ENCODE measurements at regions not wholly inside any gene's neighbourhood (a gene's known extent, or its start where the extent isn't known, plus 50 kb on each side); places are given as distances from the start of the nearest gene placed in this dataset.

DNA sequence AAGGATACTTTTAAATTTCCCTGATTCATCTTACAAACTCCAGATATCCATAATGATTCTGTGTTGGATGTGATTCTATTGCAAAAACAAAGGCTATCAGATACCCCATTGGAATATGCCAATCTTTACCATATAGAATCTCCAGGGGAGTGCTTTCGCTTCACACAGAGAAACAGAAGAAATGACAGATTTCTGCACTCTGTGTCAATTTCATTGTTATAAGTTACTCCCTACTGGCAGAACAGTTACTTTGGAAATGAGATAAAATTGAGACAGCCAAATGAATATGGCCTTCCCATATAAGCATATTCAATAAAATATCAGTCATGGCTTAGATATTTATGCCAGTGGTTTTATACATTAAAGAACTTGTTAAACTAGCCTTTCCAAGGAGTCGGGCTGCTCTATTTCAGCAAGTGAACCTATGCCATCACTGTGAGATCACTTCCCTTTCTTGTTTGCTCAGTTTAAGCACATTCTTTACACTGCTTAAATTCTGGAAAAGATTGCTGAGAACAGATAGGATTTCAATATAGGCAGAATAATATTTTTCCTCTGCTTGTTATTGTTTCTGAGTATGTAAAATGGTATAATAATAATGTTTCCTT is 127.5 kb upstream of the ANXA10 start:
- 84 to 87% (median 84%) methylated on average over 2 of the region's 2 CpGs for WGBS, 3 donors
- H3K9me3 ChIP-seq = no peaks in the 10 kb centered on the region
- no peak overlapping the region for H3K27ac ChIP-seq
- H3K36me3 ChIP-seq = no peaks in the 10 kb centered on the region
- intact Hi-C loops (cut with DNase I) = no loop called here
- no peaks in the 10 kb centered on the region for H3K4me1 ChIP-seq (ENCODE audit: insufficient read depth)
- no peaks in the 10 kb centered on the region for H3K27me3 ChIP-seq
- no peak for DNase-seq
- TF ChIP-seq, protein P1, sequence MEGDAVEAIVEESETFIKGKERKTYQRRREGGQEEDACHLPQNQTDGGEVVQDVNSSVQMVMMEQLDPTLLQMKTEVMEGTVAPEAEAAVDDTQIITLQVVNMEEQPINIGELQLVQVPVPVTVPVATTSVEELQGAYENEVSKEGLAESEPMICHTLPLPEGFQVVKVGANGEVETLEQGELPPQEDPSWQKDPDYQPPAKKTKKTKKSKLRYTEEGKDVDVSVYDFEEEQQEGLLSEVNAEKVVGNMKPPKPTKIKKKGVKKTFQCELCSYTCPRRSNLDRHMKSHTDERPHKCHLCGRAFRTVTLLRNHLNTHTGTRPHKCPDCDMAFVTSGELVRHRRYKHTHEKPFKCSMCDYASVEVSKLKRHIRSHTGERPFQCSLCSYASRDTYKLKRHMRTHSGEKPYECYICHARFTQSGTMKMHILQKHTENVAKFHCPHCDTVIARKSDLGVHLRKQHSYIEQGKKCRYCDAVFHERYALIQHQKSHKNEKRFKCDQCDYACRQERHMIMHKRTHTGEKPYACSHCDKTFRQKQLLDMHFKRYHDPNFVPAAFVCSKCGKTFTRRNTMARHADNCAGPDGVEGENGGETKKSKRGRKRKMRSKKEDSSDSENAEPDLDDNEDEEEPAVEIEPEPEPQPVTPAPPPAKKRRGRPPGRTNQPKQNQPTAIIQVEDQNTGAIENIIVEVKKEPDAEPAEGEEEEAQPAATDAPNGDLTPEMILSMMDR (IDR thresholded peaks at IDR 0.05) = no peak
- TF ChIP-seq POLR2A (IDR thresholded peaks at IDR 0.05) (no peak), EP300 (IDR thresholded peaks at IDR 0.05) (no peak)
- H3K4me3 ChIP-seq = no peak overlapping the region

DNA sequence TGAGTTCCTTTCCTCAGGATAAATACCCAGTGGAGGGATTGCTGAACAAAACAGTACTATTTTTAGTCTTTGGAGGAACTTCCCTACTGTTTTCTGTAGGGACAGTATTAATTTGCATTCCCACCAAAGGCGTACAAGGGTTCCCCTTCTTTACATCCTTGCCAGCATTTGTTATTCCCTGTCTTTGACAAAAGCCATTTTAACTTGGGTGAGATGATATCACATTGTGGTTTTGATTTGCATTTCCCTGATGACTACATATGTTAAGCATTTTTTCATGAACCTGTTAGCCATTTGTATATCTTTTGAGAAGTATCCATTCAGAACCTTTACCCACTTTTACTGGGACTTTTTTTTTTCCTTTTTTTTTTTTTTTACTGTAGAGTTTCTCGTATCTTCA is 126.2 kb upstream of the ANXA10 start:
- intact Hi-C loops (cut with DNase I) = no loop called here
- Histone ChIP-seq H3K4me1 (ENCODE audit: insufficient read depth) (no peaks in the 10 kb centered on the region), H3K9me3 (no peaks in the 10 kb centered on the region), H3K27me3 (no peaks in the 10 kb centered on the region), H3K36me3 (no peaks in the 10 kb centered on the region), H3K4me3 (no peak overlapping the region), H3K27ac (no peak overlapping the region)
- WGBS, 3 donors = 82 to 92% (median 83%) methylated on average over 2 of the region's 2 CpGs
- TF ChIP-seq, protein P1 (IDR thresholded peaks at IDR 0.05) = no peak
- TF ChIP-seq POLR2A (IDR thresholded peaks at IDR 0.05) (no peak), EP300 (IDR thresholded peaks at IDR 0.05) (no peak)
- no peak for DNase-seq

DNA sequence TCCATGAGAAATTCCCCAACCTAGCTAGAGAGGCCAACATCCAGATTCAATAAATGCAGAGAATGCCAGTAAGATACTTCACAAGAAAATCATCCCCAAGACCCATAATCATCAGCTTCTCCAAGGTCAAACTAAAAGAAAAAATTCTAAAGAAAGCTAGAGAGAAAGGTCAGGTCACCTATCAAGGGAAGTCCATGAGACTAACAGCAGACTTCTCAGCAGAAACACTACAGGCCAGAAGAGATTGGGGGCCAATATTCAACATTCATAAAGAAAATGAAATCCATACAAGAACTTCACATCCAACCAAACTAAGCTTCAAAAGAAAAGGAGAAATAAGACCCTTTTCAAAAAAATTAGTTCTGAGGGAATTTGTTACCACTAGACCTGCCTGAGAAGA is 118.8 kb upstream of the ANXA10 start:
- H3K9me3 ChIP-seq = no peaks in the 10 kb centered on the region

DNA sequence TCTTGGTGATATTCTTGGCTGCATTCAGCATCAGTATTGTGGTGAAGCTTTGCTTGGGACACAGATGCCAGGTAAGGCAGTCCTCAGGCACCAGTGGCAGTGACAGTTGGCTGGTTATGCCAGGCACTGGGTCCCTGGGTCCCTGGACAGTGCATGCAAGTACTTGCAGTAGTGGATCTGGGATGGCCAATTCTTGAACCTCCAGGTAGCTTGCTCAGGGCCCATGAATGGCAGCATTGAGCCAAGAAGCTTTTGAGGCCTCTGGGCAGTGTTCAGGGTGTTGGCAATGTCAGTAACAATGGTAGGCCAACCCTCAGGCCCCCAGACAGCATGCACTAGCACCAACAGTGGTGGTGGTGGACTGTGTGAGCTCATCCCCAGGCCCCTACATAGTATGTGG is 106.8 kb upstream of the ANXA10 start:
- Histone ChIP-seq H3K4me1 (ENCODE audit: insufficient read depth) (no peaks in the 10 kb centered on the region), H3K36me3 (no peaks in the 10 kb centered on the region), H3K4me3 (no peak overlapping the region), H3K27ac (no peak overlapping the region), H3K27me3 (no peaks in the 10 kb centered on the region), H3K9me3 (no peaks in the 10 kb centered on the region)
- intact Hi-C loops (cut with DNase I) = no loop called here
- TF ChIP-seq POLR2A (IDR thresholded peaks at IDR 0.05) = no peak
- no peak for TF ChIP-seq EP300 (IDR thresholded peaks at IDR 0.05)
- TF ChIP-seq, protein P1 (IDR thresholded peaks at IDR 0.05) = no peak
- DNase-seq = no peak

More for the DNA sequence above, 118.8 kb upstream of the ANXA10 start:
- Histone ChIP-seq H3K36me3 (no peaks in the 10 kb centered on the region), H3K4me1 (ENCODE audit: insufficient read depth) (no peaks in the 10 kb centered on the region), H3K27ac (no peak overlapping the region), H3K4me3 (no peak overlapping the region), H3K27me3 (no peaks in the 10 kb centered on the region)
- intact Hi-C loops (cut with DNase I) = no loop called here
- no peak for DNase-seq
- TF ChIP-seq, protein P1 (IDR thresholded peaks at IDR 0.05) = no peak
- TF ChIP-seq POLR2A (IDR thresholded peaks at IDR 0.05) (no peak), EP300 (IDR thresholded peaks at IDR 0.05) (no peak)

All from ovary (tissue), 7 donors.